ENCODE measurements at regions not wholly inside any gene's neighbourhood (a gene's known extent, or its start where the extent isn't known, plus 50 kb on each side); places are given as distances from the start of the nearest gene placed in this dataset.
A peak's percentile ranks its signal among the peaks of the same experiment; 100 is the strongest.

- TF ChIP-seq REST (IDR thresholded peaks at IDR 0.05) (no peak), RAD21 (IDR thresholded peaks at IDR 0.05) (no peak), JUND (IDR thresholded peaks at IDR 0.05) (no peak), FOXA2 (IDR thresholded peaks at IDR 0.05) (no peak)
Measured at GRCh38 chr7:41882256-41882655, 179.4 kb upstream of the INHBA start (continued).

GRCh38 chr7:41881331-41882130 lies 178.6 kb upstream of the INHBA start:
- Histone ChIP-seq H3K4me3 (ENCODE audit: low read depth in 1 of 3, low read length in 3 of 3) (no peak overlapping the region), H3K27ac (ENCODE audit: low read depth in 1 of 2, low read length in 2 of 2) (peak overlapping the region; percentile 30 to 31), H3K27me3 (ENCODE audit: control insufficient read depth in 4 of 4, insufficient read depth in 4 of 4, low read length in 3 of 4) (peaks cover 0 to 4% (median 0%) of the 10 kb centered on the region in 4 donors), H3K36me3 (ENCODE audit: control insufficient read depth in 4 of 4, insufficient read depth in 3 of 4, low read depth in 1 of 4, low read length in 3 of 4) (no peaks in the 10 kb centered on the region), H3K9me3 (ENCODE audit: control insufficient read depth in 4 of 4, low read length in 3 of 4) (no peaks in the 10 kb centered on the region), H3K4me1 (ENCODE audit: control insufficient read depth in 4 of 4, insufficient read depth in 4 of 4, low read length in 3 of 4) (no peaks in the 10 kb centered on the region), H3K9ac (ENCODE audit: low read depth in 1 of 2, low read length in 2 of 2) (no peak overlapping the region)
- TF ChIP-seq SP1 (IDR thresholded peaks at IDR 0.05): no peak
- TF ChIP-seq GABPA (IDR thresholded peaks at IDR 0.05 in 1 of 2, conservative IDR thresholded peaks at IDR 0.05 in 1 of 2): no peak
- TF ChIP-seq FOXA1 (IDR thresholded peaks at IDR 0.05): no peak
- no peak for TF ChIP-seq ATF3 (IDR thresholded peaks at IDR 0.05)
- TF ChIP-seq EGR1 (IDR thresholded peaks at IDR 0.05; ENCODE audit: low read depth in 2 of 2): no peak
- peak; percentile 86 for TF ChIP-seq NR2F2 (IDR thresholded peaks at IDR 0.05)
- no peak for TF ChIP-seq RXRA (IDR thresholded peaks at IDR 0.05)
- TF ChIP-seq HNF4A (conservative IDR thresholded peaks at IDR 0.05): no peak
- no peak for TF ChIP-seq MAX (IDR thresholded peaks at IDR 0.05)
- peak in 1 of 2 donors; percentile 13 for TF ChIP-seq RAD21 (IDR thresholded peaks at IDR 0.05)
- no peak for TF ChIP-seq JUND (IDR thresholded peaks at IDR 0.05)
- WGBS: 59% methylated on average over 13 of the region's 13 CpGs
- no peak for DNase-seq (ENCODE audit: low spot score)

- H3K27me3 ChIP-seq (ENCODE audit: control insufficient read depth in 4 of 4, insufficient read depth in 4 of 4, low read length in 3 of 4): peaks cover 0 to 4% (median 0%) of the 10 kb centered on the region in 4 donors
- TF ChIP-seq ZBTB33 (IDR thresholded peaks at IDR 0.05): no peak
- no peak for TF ChIP-seq FOXA2 (IDR thresholded peaks at IDR 0.05)
- TF ChIP-seq JUND (IDR thresholded peaks at IDR 0.05): no peak
- TF ChIP-seq HNF4G (IDR thresholded peaks at IDR 0.05): no peak
- TF ChIP-seq SP1 (IDR thresholded peaks at IDR 0.05): no peak
- TF ChIP-seq TAF1 (conservative IDR thresholded peaks at IDR 0.05): no peak
- TF ChIP-seq RAD21 (IDR thresholded peaks at IDR 0.05): no peak
- TF ChIP-seq EGR1 (IDR thresholded peaks at IDR 0.05; ENCODE audit: low read depth in 2 of 2): no peak
- TF ChIP-seq ATF3 (IDR thresholded peaks at IDR 0.05): no peak
- no peak for TF ChIP-seq RXRA (IDR thresholded peaks at IDR 0.05)
- no peak for TF ChIP-seq NR2F2 (IDR thresholded peaks at IDR 0.05)
- TF ChIP-seq REST (IDR thresholded peaks at IDR 0.05): no peak
- TF ChIP-seq FOXA1 (IDR thresholded peaks at IDR 0.05): no peak
- 30% methylated on average over 3 of the region's 3 CpGs for WGBS
- H3K9me3 ChIP-seq (ENCODE audit: control insufficient read depth in 4 of 4, low read length in 3 of 4): no peaks in the 10 kb centered on the region
- H3K27ac ChIP-seq (ENCODE audit: low read depth in 1 of 2, low read length in 2 of 2): no peak overlapping the region
- DNase-seq (ENCODE audit: low spot score): no peak
- no peak overlapping the region for H3K4me3 ChIP-seq (ENCODE audit: low read depth in 1 of 3, low read length in 3 of 3)
- no peaks in the 10 kb centered on the region for H3K36me3 ChIP-seq (ENCODE audit: control insufficient read depth in 4 of 4, insufficient read depth in 3 of 4, low read depth in 1 of 4, low read length in 3 of 4)
- no peaks in the 10 kb centered on the region for H3K4me1 ChIP-seq (ENCODE audit: control insufficient read depth in 4 of 4, insufficient read depth in 4 of 4, low read length in 3 of 4)
- no peak overlapping the region for H3K9ac ChIP-seq (ENCODE audit: low read depth in 1 of 2, low read length in 2 of 2)
Measured at GRCh38 chr7:41880107-41880506, 177.2 kb upstream of the INHBA start.
